IPS-11a (cell line): ENCODE measurements at regions not wholly inside any gene's neighbourhood (a gene's known extent, or its start where the extent isn't known, plus 50 kb on each side); places are given as distances from the start of the nearest gene placed in this dataset.
"Not testable (repeated sequence)": the region's sequence is repeated elsewhere in the genome, so short reads cannot be mapped to it uniquely, and the experiment has no call there.

Experiments used
- H3K4me3 ChIP-seq: one replicate; pipeline ENCODE4 v1.5.1; 2013; ENCODE audit warnings: low read depth, low read length, control low read depth

GRCh38 chr2:111287646-111288568 is 167.2 kb downstream of the BCL2L11 start:
- not testable (repeated sequence) for H3K4me3 ChIP-seq

- H3K4me3 ChIP-seq, result not testable (repeated sequence)
These were observed 169.7 kb downstream of the BCL2L11 start for GRCh38 chr2:111290370-111290769.

GRCh38 chr2:111291566-111291965 is 170.9 kb downstream of the BCL2L11 start:
- not testable (repeated sequence) for H3K4me3 ChIP-seq

GRCh38 chr2:111292232-111292968 is 171.7 kb downstream of the BCL2L11 start:
- H3K4me3 ChIP-seq, result not testable (repeated sequence)

GRCh38 chr2:111294699-111295098 is 174.0 kb downstream of the BCL2L11 start:
- H3K4me3 ChIP-seq, result not testable (repeated sequence)

- not testable (repeated sequence) for H3K4me3 ChIP-seq
These were observed 175.5 kb downstream of the BCL2L11 start for GRCh38 chr2:111296122-111296804.

GRCh38 chr2:111297128-111297527 is 176.4 kb downstream of the BCL2L11 start:
- H3K4me3 ChIP-seq, result not testable (repeated sequence)

- not testable (repeated sequence) for H3K4me3 ChIP-seq
These were observed 178.2 kb downstream of the BCL2L11 start for GRCh38 chr2:111298927-111299326.

GRCh38 chr2:111299635-111300034 is 178.9 kb downstream of the BCL2L11 start:
- not testable (repeated sequence) for H3K4me3 ChIP-seq

- not testable (repeated sequence) for H3K4me3 ChIP-seq
These were observed 181.0 kb downstream of the BCL2L11 start for GRCh38 chr2:111301677-111302076.

- not testable (repeated sequence) for H3K4me3 ChIP-seq
These were observed 181.9 kb downstream of the BCL2L11 start for GRCh38 chr2:111302397-111303218.

- H3K4me3 ChIP-seq, result not testable (repeated sequence)
These were observed 186.6 kb downstream of the BCL2L11 start for GRCh38 chr2:111307302-111307701.

- H3K4me3 ChIP-seq, result not testable (repeated sequence)
These were observed 188.7 kb downstream of the BCL2L11 start for GRCh38 chr2:111309231-111310075.

GRCh38 chr2:111310395-111310794 is 189.7 kb downstream of the BCL2L11 start:
- H3K4me3 ChIP-seq, result not testable (repeated sequence)

- H3K4me3 ChIP-seq, result not testable (repeated sequence)
These were observed 190.9 kb downstream of the BCL2L11 start for GRCh38 chr2:111311568-111311967.

- H3K4me3 ChIP-seq, result not testable (repeated sequence)
These were observed 192.3 kb downstream of the BCL2L11 start for GRCh38 chr2:111312897-111313607.

- H3K4me3 ChIP-seq, result not testable (repeated sequence)
These were observed 193.0 kb downstream of the BCL2L11 start for GRCh38 chr2:111313711-111314110.

- H3K4me3 ChIP-seq, result not testable (repeated sequence)
These were observed 194.6 kb downstream of the BCL2L11 start for GRCh38 chr2:111315188-111315917.
